Loucy (cell line): ENCODE measurements at regions not wholly inside any gene's neighbourhood (a gene's known extent, or its start where the extent isn't known, plus 50 kb on each side); places are given as distances from the start of the nearest gene placed in this dataset.
A peak's percentile ranks its signal among the peaks of the same experiment; 100 is the strongest.

Experiments
- H2AFZ ChIP-seq: fragments of 200-600 bp; sonication (generic); 2 replicates; pipeline ENCODE4 v1.6.0; 2016; ENCODE audit warnings: antibody characterized with exemption, mild to moderate bottlenecking, low read length, moderate library complexity
- H3F3A ChIP-seq: fragments of 200-600 bp; 2 replicates; pipeline ENCODE4 v1.6.0; 2016; ENCODE audit warnings: antibody characterized with exemption, low read depth, mild to moderate bottlenecking
- H3K27me3 ChIP-seq: fragments of 200-600 bp; sonication (generic); 2 replicates; pipeline ENCODE4 v1.6.1; 2014; ENCODE audit warnings: low read length, mild to moderate bottlenecking; ENCODE audit not compliant: insufficient read depth, poor library complexity, severe bottlenecking
- H3K36me3 ChIP-seq: fragments of 200-600 bp; sonication (generic); 2 replicates; pipeline ENCODE4 v1.6.1; 2016; ENCODE audit warnings: low read length; ENCODE audit not compliant: insufficient read depth
- H3K4me1 ChIP-seq: fragments of 200-600 bp; sonication (generic); 2 replicates; pipeline ENCODE4 v1.5.1; 2014; ENCODE audit warnings: low read length, mild to moderate bottlenecking; ENCODE audit not compliant: insufficient read depth, poor library complexity, severe bottlenecking
- H3K4me2 ChIP-seq: fragments of 200-600 bp; sonication (generic); 2 replicates; pipeline ENCODE4 v1.6.0; 2014; ENCODE audit warnings: antibody characterized with exemption, low read length, low read depth, mild to moderate bottlenecking; ENCODE audit not compliant: poor library complexity, severe bottlenecking
- H3K4me3 ChIP-seq: fragments of 200-600 bp; sonication (generic); 2 replicates; pipeline ENCODE4 v1.5.1; 2014; ENCODE audit warnings: low read length, mild to moderate bottlenecking, mixed read lengths; ENCODE audit not compliant: poor library complexity, severe bottlenecking
- H3K79me2 ChIP-seq: fragments of 200-600 bp; sonication (generic); 2 replicates; pipeline ENCODE4 v1.6.1; 2014; ENCODE audit warnings: low read length; ENCODE audit not compliant: insufficient read depth
- H3K9ac ChIP-seq: fragments of 200-600 bp; sonication (generic); 2 replicates; pipeline ENCODE4 v1.6.0; 2014; ENCODE audit warnings: mild to moderate bottlenecking, low read depth, low read length, moderate library complexity; ENCODE audit not compliant: poor library complexity, severe bottlenecking
- H3K9me2 ChIP-seq: fragments of 200-600 bp; sonication (generic); replicated peaks from 2 replicates; pipeline ENCODE4 v1.6.1; 2016; ENCODE audit warnings: low read depth, low read length, mixed read lengths
- H3K9me3 ChIP-seq: fragments of 200-600 bp; sonication (generic); 2 replicates; pipeline ENCODE4 v1.6.1; 2014; ENCODE audit warnings: mild to moderate bottlenecking, antibody characterized with exemption, low read length, low read depth; ENCODE audit not compliant: insufficient read depth
- H4K20me1 ChIP-seq: fragments of 200-600 bp; sonication (generic); 2 replicates; pipeline ENCODE4 v1.6.0; 2014; ENCODE audit warnings: antibody characterized with exemption, low read length, mild to moderate bottlenecking; ENCODE audit not compliant: insufficient read depth, poor library complexity, severe bottlenecking
- EZH2phosphoT487 ChIP-seq: fragments of 200-600 bp; IDR thresholded peaks from 2 replicates; pipeline ENCODE4 v1.6.1; 2018; ENCODE audit warnings: antibody characterized with exemption, mild to moderate bottlenecking, moderate library complexity, borderline replicate concordance
- TF ChIP-seq, protein P1 (sequence below): fragments of 200-600 bp; sonication (generic); conservative IDR thresholded peaks from 2 replicates; pipeline ENCODE4 v1.5.1; 2014; ENCODE audit warnings: mild to moderate bottlenecking, antibody characterized with exemption, low read length

DNA sequence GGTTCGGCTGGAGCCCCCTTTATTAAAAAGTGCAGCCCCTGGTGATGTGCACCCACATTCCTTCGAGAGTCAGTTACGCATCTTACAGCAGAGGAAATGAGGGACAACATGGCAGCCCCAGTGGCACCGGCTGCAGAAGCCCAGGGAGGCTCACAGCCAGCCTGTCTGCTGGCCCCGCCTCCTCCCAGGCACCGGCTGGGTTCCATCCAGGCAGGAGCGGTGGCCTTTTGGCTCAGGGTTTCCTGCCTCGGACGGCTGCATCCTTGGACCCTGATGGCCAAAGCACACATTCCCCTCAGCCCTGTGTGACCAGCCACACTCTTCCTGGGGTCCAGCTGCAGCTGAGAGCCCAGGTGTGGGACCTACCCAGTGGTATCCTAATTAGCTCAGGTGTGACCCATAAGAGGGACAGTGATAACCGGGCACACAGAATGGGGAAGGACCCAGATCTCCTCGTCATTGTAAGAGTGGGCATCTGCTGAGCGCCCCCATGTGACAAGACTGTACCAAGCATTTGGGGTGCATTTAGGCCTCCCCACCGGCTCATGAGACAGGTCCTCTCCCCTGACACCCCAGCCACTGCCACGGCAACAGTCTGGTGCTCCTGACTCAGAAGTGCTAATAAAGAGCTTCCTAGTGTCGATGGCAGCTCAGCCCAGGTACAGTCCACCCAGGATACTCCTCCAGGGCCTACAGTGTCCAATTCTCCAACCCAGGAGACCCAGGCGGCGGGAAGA, 63.3 kb upstream of the CHST15 start:
- Histone ChIP-seq H3K9me3 (no peaks in the 10 kb centered on the region), H3K4me2 (no peak overlapping the region), H3K9ac (no peak overlapping the region), H2AFZ (no peak overlapping the region), H3K4me3 (no peak overlapping the region), H4K20me1 (no peaks in the 10 kb centered on the region), H3K27me3 (no peaks in the 10 kb centered on the region), H3K36me3 (no peaks in the 10 kb centered on the region), H3K9me2 (no peaks in the 10 kb centered on the region), H3K79me2 (no peaks in the 10 kb centered on the region), H3F3A (no peaks in the 10 kb centered on the region), H3K4me1 (peaks cover 12% of the 10 kb centered on the region)
- TF ChIP-seq EZH2phosphoT487: no peak
- TF ChIP-seq, protein P1, sequence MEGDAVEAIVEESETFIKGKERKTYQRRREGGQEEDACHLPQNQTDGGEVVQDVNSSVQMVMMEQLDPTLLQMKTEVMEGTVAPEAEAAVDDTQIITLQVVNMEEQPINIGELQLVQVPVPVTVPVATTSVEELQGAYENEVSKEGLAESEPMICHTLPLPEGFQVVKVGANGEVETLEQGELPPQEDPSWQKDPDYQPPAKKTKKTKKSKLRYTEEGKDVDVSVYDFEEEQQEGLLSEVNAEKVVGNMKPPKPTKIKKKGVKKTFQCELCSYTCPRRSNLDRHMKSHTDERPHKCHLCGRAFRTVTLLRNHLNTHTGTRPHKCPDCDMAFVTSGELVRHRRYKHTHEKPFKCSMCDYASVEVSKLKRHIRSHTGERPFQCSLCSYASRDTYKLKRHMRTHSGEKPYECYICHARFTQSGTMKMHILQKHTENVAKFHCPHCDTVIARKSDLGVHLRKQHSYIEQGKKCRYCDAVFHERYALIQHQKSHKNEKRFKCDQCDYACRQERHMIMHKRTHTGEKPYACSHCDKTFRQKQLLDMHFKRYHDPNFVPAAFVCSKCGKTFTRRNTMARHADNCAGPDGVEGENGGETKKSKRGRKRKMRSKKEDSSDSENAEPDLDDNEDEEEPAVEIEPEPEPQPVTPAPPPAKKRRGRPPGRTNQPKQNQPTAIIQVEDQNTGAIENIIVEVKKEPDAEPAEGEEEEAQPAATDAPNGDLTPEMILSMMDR: no peak

DNA sequence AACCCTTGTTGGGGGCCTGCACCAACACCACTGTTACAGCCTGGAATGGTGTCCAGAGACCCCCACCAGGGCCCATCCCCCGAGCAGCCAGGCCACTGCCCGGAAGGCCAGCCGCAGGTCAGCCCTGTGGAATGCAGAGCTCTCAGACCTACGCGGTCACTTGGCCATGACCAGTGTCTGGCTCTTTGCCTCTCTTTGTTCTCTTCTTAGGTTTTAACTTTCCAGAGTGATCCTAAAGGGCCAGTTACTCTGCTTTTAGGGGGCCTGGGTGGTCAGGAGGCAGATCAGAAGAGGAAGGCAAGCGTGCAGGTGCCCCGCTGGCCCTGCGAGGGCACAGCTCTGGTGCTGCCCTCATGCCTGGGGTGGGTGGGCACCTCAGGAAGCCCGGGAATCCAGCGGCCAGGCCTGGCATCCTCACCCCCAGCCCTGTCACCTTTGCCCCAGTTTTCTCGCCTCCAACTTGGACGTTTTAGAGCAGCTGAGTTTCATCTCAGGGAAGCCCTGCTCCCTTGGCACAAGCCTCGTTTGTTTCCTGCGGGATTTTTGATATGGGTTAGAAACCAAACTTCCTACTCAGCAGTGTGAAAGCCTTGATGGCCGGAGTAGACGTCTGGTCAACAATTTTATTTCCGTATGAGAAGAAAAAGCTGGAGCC, 62.5 kb upstream of the CHST15 start:
- Histone ChIP-seq H3F3A (no peaks in the 10 kb centered on the region), H4K20me1 (no peaks in the 10 kb centered on the region), H3K4me3 (no peak overlapping the region), H3K9me2 (no peaks in the 10 kb centered on the region), H3K27me3 (no peaks in the 10 kb centered on the region), H3K4me2 (no peak overlapping the region), H3K9me3 (no peaks in the 10 kb centered on the region), H3K36me3 (no peaks in the 10 kb centered on the region), H2AFZ (no peak overlapping the region), H3K9ac (no peak overlapping the region), H3K79me2 (no peaks in the 10 kb centered on the region), H3K4me1 (peaks cover 12% of the 10 kb centered on the region)
- TF ChIP-seq EZH2phosphoT487: no peak
- TF ChIP-seq, protein P1: no peak

DNA sequence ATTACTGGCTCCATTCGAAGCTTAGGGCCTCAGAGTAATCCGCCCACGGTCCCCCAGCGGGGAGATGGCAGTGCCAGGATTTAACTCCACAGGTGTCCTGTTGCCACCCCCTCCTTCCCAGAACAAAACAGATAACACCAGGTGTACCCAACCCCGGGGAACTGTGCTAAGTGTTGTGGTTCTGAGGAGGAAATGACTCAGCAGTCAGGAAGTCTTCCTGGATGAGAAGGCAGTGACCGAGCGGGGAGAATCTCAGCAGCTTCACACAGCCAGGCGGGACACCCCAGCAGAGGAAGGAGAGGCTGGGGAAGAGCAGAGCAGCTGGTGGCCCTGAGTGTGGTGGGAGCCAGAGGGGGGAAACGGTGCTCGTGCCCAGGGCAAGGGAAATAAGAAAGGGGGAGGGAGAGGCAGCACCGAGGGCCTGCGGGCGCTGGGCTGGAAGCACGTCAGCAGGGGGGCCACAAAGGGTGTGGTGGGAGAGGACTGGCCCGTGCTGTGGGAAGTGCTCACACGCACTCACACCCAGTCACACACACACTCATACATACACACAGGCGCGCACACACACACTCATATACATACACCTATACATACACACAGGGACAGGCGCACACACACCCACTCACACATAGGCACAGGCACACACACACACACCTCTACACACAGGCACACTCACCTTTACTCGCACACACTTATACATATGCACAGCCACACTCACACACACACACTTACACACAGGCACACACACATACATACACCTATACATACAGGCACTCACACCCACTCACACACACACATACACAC, 59.8 kb upstream of the CHST15 start:
- H3F3A ChIP-seq: no peaks in the 10 kb centered on the region
- H3K9me2 ChIP-seq: no peaks in the 10 kb centered on the region
- TF ChIP-seq EZH2phosphoT487: no peak
- TF ChIP-seq, protein P1: no peak
- peaks cover 12% of the 10 kb centered on the region for H3K4me1 ChIP-seq
- H3K9me3 ChIP-seq: no peaks in the 10 kb centered on the region
- H3K4me2 ChIP-seq: peak overlapping the region; percentile 51
- no peak overlapping the region for H2AFZ ChIP-seq
- no peaks in the 10 kb centered on the region for H3K79me2 ChIP-seq
- no peaks in the 10 kb centered on the region for H3K36me3 ChIP-seq
- H4K20me1 ChIP-seq: no peaks in the 10 kb centered on the region
- H3K27me3 ChIP-seq: no peaks in the 10 kb centered on the region
- peak overlapping the region; percentile 8 for H3K4me3 ChIP-seq
- no peak overlapping the region for H3K9ac ChIP-seq
